DOHH2 (cell line): ENCODE measurements at regions not wholly inside any gene's neighbourhood (a gene's known extent, or its start where the extent isn't known, plus 50 kb on each side); places are given as distances from the start of the nearest gene placed in this dataset.

ENCODE experiments used
- H3F3A ChIP-seq: fragments of 200-600 bp; sonication (generic), shearing (Covaris generic); 2 replicates; pipeline ENCODE4 v1.6.0; 2016; ENCODE audit warnings: antibody characterized with exemption, mild to moderate bottlenecking; ENCODE audit not compliant: control insufficient read depth, insufficient read depth
- H3K27ac ChIP-seq: fragments of 200-600 bp; sonication (generic); 2 replicates; pipeline ENCODE4 v1.5.1; 2014; ENCODE audit warnings: low read depth, mild to moderate bottlenecking, low read length, moderate library complexity
- H3K27me3 ChIP-seq: fragments of 200-600 bp; sonication (generic); 2 replicates; pipeline ENCODE4 v1.6.1; 2014; ENCODE audit warnings: mild to moderate bottlenecking, low read length, mixed read lengths; ENCODE audit not compliant: control insufficient read depth
- H3K36me3 ChIP-seq: fragments of 200-600 bp; sonication (generic); 2 replicates; pipeline ENCODE4 v1.6.1; 2014; ENCODE audit warnings: mild to moderate bottlenecking, low read length, moderate library complexity, mixed read lengths; ENCODE audit not compliant: control insufficient read depth
- H3K4me1 ChIP-seq: fragments of 200-600 bp; sonication (generic); 2 replicates; pipeline ENCODE4 v1.6.1; 2014; ENCODE audit warnings: mild to moderate bottlenecking, low read length, mixed read lengths; ENCODE audit not compliant: control insufficient read depth
- H3K4me2 ChIP-seq: fragments of 200-600 bp; sonication (generic); 2 replicates; pipeline ENCODE4 v1.6.0; 2014; ENCODE audit warnings: mild to moderate bottlenecking, low read length, moderate library complexity
- H3K4me3 ChIP-seq: fragments of 200-600 bp; sonication (generic); 2 replicates; pipeline ENCODE4 v1.5.1; 2014; ENCODE audit warnings: mild to moderate bottlenecking, low read length, mixed read lengths
- H3K79me2 ChIP-seq: fragments of 200-600 bp; sonication (generic); 2 replicates; pipeline ENCODE4 v1.6.1; 2014; ENCODE audit warnings: mild to moderate bottlenecking, low read length, mixed read lengths; ENCODE audit not compliant: control insufficient read depth
- H3K9me2 ChIP-seq: fragments of 200-600 bp; sonication (generic); replicated peaks from 2 replicates; pipeline ENCODE4 v1.6.1; 2014; ENCODE audit warnings: mild to moderate bottlenecking, low read length, mixed read lengths; ENCODE audit not compliant: control insufficient read depth
- H3K9me3 ChIP-seq: fragments of 200-600 bp; sonication (generic); 2 replicates; pipeline ENCODE4 v1.6.1; 2014; ENCODE audit warnings: antibody characterized with exemption, low read length, mixed read lengths; ENCODE audit not compliant: control insufficient read depth, insufficient read depth
- H4K20me1 ChIP-seq: fragments of 200-600 bp; sonication (generic); 2 replicates; pipeline ENCODE4 v1.6.0; 2014; ENCODE audit warnings: low read depth, mild to moderate bottlenecking, antibody characterized with exemption, low read length, moderate library complexity; ENCODE audit not compliant: control insufficient read depth, insufficient read depth
- EZH2phosphoT487 ChIP-seq: fragments of 200-600 bp; sonication (generic); IDR thresholded peaks from 2 replicates; pipeline ENCODE4 v1.6.1; 2017; ENCODE audit warnings: borderline replicate concordance, mild to moderate bottlenecking, antibody characterized with exemption, low read length, moderate library complexity, mixed read lengths
- TF ChIP-seq, protein P1 (sequence below): fragments of 200-600 bp; sonication (generic); IDR thresholded peaks from one replicate; pipeline ENCODE4 v1.5.1; 2014; ENCODE audit warnings: antibody characterized with exemption, mild to moderate bottlenecking, low read depth, low read length; ENCODE audit not compliant: poor library complexity, severe bottlenecking

DNA sequence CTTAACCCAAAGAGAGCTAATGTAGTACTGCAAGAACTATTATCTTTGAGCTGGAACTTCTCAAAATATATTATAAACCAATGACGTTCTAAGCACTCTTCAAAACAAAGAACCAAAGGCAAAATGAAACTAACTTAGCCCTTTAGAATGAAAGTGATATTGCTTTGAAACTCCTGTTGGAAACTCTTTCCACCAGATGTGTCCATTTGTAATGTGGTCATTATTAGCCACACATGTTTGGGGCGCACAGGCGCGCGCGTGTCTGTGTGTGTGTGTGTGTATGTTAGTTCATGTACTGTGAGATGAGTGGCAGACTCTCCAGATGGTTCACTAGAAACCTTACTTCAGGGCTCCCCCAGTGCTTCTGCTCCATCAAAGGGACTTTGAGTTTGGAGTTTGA is 323.4 kb downstream of the BCL11A start:
- Histone ChIP-seq H3K27me3 (no peaks in the 10 kb centered on the region), H3F3A (no peaks in the 10 kb centered on the region), H3K27ac (no peak overlapping the region), H3K9me3 (peaks cover 16% of the 10 kb centered on the region; the same call in 1 of the 2 replicates), H3K36me3 (no peaks in the 10 kb centered on the region), H3K4me2 (no peak overlapping the region), H4K20me1 (no peaks in the 10 kb centered on the region), H3K79me2 (no peaks in the 10 kb centered on the region), H3K4me3 (no peak overlapping the region), H3K4me1 (no peaks in the 10 kb centered on the region), H3K9me2 (no peaks in the 10 kb centered on the region)
- no peak for TF ChIP-seq EZH2phosphoT487
- TF ChIP-seq, protein P1, sequence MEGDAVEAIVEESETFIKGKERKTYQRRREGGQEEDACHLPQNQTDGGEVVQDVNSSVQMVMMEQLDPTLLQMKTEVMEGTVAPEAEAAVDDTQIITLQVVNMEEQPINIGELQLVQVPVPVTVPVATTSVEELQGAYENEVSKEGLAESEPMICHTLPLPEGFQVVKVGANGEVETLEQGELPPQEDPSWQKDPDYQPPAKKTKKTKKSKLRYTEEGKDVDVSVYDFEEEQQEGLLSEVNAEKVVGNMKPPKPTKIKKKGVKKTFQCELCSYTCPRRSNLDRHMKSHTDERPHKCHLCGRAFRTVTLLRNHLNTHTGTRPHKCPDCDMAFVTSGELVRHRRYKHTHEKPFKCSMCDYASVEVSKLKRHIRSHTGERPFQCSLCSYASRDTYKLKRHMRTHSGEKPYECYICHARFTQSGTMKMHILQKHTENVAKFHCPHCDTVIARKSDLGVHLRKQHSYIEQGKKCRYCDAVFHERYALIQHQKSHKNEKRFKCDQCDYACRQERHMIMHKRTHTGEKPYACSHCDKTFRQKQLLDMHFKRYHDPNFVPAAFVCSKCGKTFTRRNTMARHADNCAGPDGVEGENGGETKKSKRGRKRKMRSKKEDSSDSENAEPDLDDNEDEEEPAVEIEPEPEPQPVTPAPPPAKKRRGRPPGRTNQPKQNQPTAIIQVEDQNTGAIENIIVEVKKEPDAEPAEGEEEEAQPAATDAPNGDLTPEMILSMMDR: no peak

DNA sequence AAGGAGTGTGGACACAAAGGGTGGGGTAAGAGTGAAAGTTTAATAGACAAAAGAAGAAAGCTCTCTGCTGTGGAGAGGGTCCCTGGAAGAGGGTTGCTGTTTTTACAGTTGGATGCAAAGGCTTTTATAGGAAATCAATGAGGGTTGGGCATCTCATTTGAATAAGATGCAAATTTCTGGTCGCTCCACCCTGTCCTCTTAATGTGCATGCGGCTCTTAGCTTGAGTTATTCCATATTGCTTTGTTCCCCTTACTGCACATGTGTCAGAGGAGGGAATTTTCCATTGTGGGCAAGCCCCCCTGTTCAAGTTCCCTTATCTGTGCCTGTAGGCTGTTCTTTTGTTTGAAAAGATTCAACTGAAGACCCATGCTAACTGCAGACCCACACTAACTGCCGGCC is 326.5 kb downstream of the BCL11A start:
- no peak overlapping the region for H3K4me2 ChIP-seq
- H3K4me3 ChIP-seq: no peak overlapping the region
- H3K36me3 ChIP-seq: no peaks in the 10 kb centered on the region
- H3K9me3 ChIP-seq: peaks cover 13% of the 10 kb centered on the region; the same call in 1 of the 2 replicates
- H4K20me1 ChIP-seq: no peaks in the 10 kb centered on the region
- no peaks in the 10 kb centered on the region for H3F3A ChIP-seq
- H3K27ac ChIP-seq: no peak overlapping the region
- H3K4me1 ChIP-seq: no peaks in the 10 kb centered on the region
- no peaks in the 10 kb centered on the region for H3K27me3 ChIP-seq
- H3K79me2 ChIP-seq: no peaks in the 10 kb centered on the region
- TF ChIP-seq, protein P1: no peak
- no peaks in the 10 kb centered on the region for H3K9me2 ChIP-seq

DNA sequence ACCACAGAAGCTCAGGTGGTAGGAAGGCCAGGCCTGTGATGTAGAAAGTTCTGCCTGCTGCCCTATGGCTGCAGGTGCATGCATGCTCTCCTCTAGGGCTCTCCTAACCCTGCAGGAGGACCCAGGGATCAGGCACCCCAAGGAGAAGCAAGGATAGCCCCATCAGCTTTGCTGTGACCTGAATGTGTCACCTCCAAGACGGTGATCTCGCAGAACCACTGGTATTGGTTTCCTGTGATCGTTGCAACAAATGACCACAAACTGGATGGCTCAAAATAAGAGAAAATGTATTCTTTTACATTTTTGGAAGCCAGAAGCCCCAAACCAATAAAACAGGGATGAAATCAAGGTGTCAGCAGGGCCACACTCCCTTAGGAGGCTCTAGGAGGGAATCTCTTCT is 327.3 kb downstream of the BCL11A start:
- no peak overlapping the region for H3K4me2 ChIP-seq
- H3K4me1 ChIP-seq: no peaks in the 10 kb centered on the region
- no peak overlapping the region for H3K4me3 ChIP-seq
- H3K27ac ChIP-seq: no peak overlapping the region
- H4K20me1 ChIP-seq: no peaks in the 10 kb centered on the region
- H3K9me3 ChIP-seq: peaks cover 13% of the 10 kb centered on the region; the same call in 1 of the 2 replicates
- TF ChIP-seq EZH2phosphoT487: no peak
- TF ChIP-seq, protein P1: no peak
- H3K9me2 ChIP-seq: no peaks in the 10 kb centered on the region
- no peaks in the 10 kb centered on the region for H3K79me2 ChIP-seq
- no peaks in the 10 kb centered on the region for H3F3A ChIP-seq
- H3K27me3 ChIP-seq: no peaks in the 10 kb centered on the region
- H3K36me3 ChIP-seq: no peaks in the 10 kb centered on the region

GRCh38 chr2:60223859-60224258 is 329.6 kb downstream of the BCL11A start:
- Histone ChIP-seq H4K20me1 (no peaks in the 10 kb centered on the region), H3K9me3 (peaks cover 10% of the 10 kb centered on the region; the same call in 1 of the 2 replicates), H3K27me3 (no peaks in the 10 kb centered on the region), H3K36me3 (no peaks in the 10 kb centered on the region), H3K79me2 (no peaks in the 10 kb centered on the region), H3K4me1 (no peaks in the 10 kb centered on the region), H3F3A (no peaks in the 10 kb centered on the region), H3K4me3 (no peak overlapping the region), H3K4me2 (no peak overlapping the region), H3K27ac (no peak overlapping the region), H3K9me2 (no peaks in the 10 kb centered on the region)
- TF ChIP-seq EZH2phosphoT487: no peak
- TF ChIP-seq, protein P1: no peak
